Chondrocyte (in vitro differentiated cells): ENCODE measurements at regions not wholly inside any gene's neighbourhood (a gene's known extent, or its start where the extent isn't known, plus 50 kb on each side); places are given as distances from the start of the nearest gene placed in this dataset.
A peak's percentile ranks its signal among the peaks of the same experiment; 100 is the strongest.
"Not testable (repeated sequence)": the region's sequence is repeated elsewhere in the genome, so short reads cannot be mapped to it uniquely, and the experiment has no call there.

Experiments used
- DNase-seq: peaks from one replicate; pipeline ENCODE4 v3.0.0; 2021; ENCODE audit warnings: mixed read lengths, low spot score
- H3K27ac Mint-ChIP-seq: one replicate; pipeline ENCODE4 v1.8.0; 2021; ENCODE audit warnings: mild to moderate bottlenecking, moderate library complexity, mixed read lengths; ENCODE audit not compliant: unreplicated experiment
- H3K27me3 Mint-ChIP-seq: 2 replicates; pipeline ENCODE4 v1.8.0; 2021; ENCODE audit warnings: low read depth, mixed read lengths
- H3K36me3 Mint-ChIP-seq: 2 replicates; pipeline ENCODE4 v1.8.0; 2021; ENCODE audit warnings: low read depth, mixed read lengths
- H3K4me1 Mint-ChIP-seq: 2 replicates; pipeline ENCODE4 v1.8.0; 2021; ENCODE audit warnings: low read depth, mild to moderate bottlenecking, mixed read lengths
- H3K4me3 Mint-ChIP-seq: one replicate; pipeline ENCODE4 v1.8.0; 2021; ENCODE audit warnings: mild to moderate bottlenecking, moderate library complexity, mixed read lengths; ENCODE audit not compliant: unreplicated experiment
- H3K9me3 Mint-ChIP-seq: 2 replicates; pipeline ENCODE4 v1.8.0; 2021; ENCODE audit warnings: low read depth, mixed read lengths
- CTCF ChIP-seq: fragments of 200-600 bp; sonication (generic); IDR thresholded peaks from 2 replicates; pipeline ENCODE4 v1.5.0; 2021; ENCODE audit warnings: antibody characterized with exemption, mild to moderate bottlenecking, moderate library complexity

- Mint-ChIP-seq H3K27me3 (no peaks in the 10 kb centered on the region), H3K4me1 (peaks cover 6% of the 10 kb centered on the region), H3K4me3 (no peak overlapping the region), H3K27ac (no peak overlapping the region), H3K9me3 (peaks cover 14% of the 10 kb centered on the region), H3K36me3 (no peaks in the 10 kb centered on the region)
- DNase-seq = no peak
- TF ChIP-seq CTCF = peak; percentile 31
Observed at GRCh38 chr21:23131177-23131576, 2133.0 kb downstream of the NCAM2 start.

GRCh38 chr21:23138797-23139196 lies 2140.6 kb downstream of the NCAM2 start:
- no peak for DNase-seq
- TF ChIP-seq CTCF = no peak
- H3K27ac Mint-ChIP-seq = no peak overlapping the region
- peaks cover 17% of the 10 kb centered on the region for H3K9me3 Mint-ChIP-seq
- H3K4me1 Mint-ChIP-seq = no peaks in the 10 kb centered on the region
- H3K4me3 Mint-ChIP-seq = no peak overlapping the region
- no peaks in the 10 kb centered on the region for H3K27me3 Mint-ChIP-seq
- no peaks in the 10 kb centered on the region for H3K36me3 Mint-ChIP-seq

- no peaks in the 10 kb centered on the region for H3K36me3 Mint-ChIP-seq
- peaks cover 16% of the 10 kb centered on the region for H3K9me3 Mint-ChIP-seq
- no peak for DNase-seq
- H3K27me3 Mint-ChIP-seq = no peaks in the 10 kb centered on the region
- no peak overlapping the region for H3K4me3 Mint-ChIP-seq
- H3K27ac Mint-ChIP-seq = no peak overlapping the region
- no peaks in the 10 kb centered on the region for H3K4me1 Mint-ChIP-seq
- TF ChIP-seq CTCF = peak; percentile 19
Observed at GRCh38 chr21:23152130-23152529, 2153.9 kb downstream of the NCAM2 start.

GRCh38 chr21:23153842-23154241 lies 2155.6 kb downstream of the NCAM2 start:
- not testable (repeated sequence) for H3K4me3 Mint-ChIP-seq, DNase-seq, H3K36me3 Mint-ChIP-seq, H3K27me3 Mint-ChIP-seq, H3K4me1 Mint-ChIP-seq, H3K27ac Mint-ChIP-seq
- peaks cover 20% of the 10 kb centered on the region for H3K9me3 Mint-ChIP-seq

GRCh38 chr21:23155281-23155680 lies 2157.1 kb downstream of the NCAM2 start:
- Mint-ChIP-seq H3K27me3 (no peaks in the 10 kb centered on the region), H3K9me3 (peaks cover 22% of the 10 kb centered on the region), H3K36me3 (no peaks in the 10 kb centered on the region), H3K27ac (no peak overlapping the region), H3K4me3 (no peak overlapping the region), H3K4me1 (no peaks in the 10 kb centered on the region)
- TF ChIP-seq CTCF = no peak
- DNase-seq = no peak

- peaks cover 19% of the 10 kb centered on the region for H3K9me3 Mint-ChIP-seq
- DNase-seq = no peak
- H3K4me3 Mint-ChIP-seq = no peak overlapping the region
- H3K27me3 Mint-ChIP-seq = no peaks in the 10 kb centered on the region
- no peaks in the 10 kb centered on the region for H3K36me3 Mint-ChIP-seq
- H3K27ac Mint-ChIP-seq = no peak overlapping the region
- TF ChIP-seq CTCF = peak; percentile 47
- H3K4me1 Mint-ChIP-seq = no peaks in the 10 kb centered on the region
Observed at GRCh38 chr21:23160914-23161313, 2162.7 kb downstream of the NCAM2 start.
